ENCODE measurements at regions not wholly inside any gene's neighbourhood (a gene's known extent, or its start where the extent isn't known, plus 50 kb on each side); places are given as distances from the start of the nearest gene placed in this dataset.

DNA sequence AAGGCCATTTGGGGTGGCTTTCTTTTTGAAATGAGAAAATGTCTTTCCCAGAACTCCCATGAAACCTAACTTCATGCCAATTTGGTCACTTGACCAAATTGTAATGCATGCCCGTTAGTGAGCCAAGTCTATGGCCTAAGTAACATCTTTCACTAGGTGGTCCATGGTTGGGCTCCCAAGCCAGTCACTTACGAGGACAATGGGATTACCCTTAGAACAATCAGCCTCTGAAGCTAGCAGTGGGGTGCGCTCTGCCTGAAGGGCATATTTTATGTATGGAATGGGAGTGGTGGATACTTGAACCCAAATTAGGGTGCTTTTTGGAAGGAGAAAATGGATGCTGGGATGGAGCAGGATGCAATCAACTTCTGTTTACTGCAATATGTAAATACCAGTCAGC is 127.4 kb upstream of the GOLIM4 start:
- DNase-seq (ENCODE audit: low read depth), result no peak

DNA sequence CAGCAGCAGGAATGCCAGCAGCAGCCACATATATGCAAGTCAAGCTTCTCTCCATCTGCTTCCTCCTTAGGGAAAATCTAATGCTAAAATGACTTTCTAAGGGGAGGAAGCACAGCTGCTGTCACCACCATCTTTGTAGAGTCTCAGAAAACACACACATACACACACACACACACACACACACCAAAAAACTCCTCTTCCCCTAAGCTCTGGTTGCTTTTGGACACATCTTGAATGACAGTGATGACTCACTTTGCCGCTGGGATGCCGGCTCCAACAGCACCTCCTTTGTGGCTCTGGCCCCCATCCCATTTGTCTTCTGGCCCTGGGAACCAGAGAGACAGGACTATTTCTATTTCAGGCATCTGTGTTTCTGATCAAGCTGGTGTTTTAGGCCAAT is 124.8 kb upstream of the GOLIM4 start:
- no peak for DNase-seq (ENCODE audit: low read depth)

DNA sequence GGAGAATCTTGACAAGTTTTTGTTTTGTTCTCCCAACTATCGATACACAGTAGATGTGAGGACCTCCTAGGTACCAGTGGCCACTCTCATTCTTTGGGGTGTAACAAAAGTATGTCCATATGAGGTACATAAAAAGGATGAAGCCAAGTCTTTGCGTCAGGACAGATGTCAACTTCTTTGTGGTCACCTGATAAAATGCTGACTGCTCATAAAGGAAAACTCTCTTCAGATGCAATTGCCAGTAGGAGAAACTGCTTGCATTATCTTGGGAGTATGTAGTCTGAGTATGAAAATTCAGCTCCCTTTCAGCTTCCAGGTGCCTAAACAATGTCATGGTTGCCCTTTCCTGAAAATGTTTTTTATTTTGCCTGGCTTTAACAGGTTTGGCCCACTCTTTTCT is 123.8 kb upstream of the GOLIM4 start:
- no peak for DNase-seq (ENCODE audit: low read depth)

DNA sequence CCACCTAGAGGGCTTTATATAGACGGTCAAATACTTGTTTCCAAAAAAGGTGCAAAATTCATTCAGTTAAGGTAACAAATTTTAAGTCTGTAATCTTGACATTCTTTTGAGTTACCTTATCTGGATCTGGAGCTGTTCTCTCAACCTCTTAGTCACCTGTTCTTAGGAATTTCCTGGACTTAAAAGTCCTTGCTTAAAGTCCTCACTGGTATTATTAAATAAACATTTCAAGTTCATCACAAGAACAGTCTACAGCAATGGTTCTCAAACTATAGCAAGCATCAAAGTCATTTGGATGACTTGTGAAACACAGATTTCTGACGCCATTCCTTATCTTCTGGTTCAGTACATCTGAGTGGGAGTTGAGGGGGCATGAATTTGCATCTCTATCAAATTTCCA is 122.9 kb upstream of the GOLIM4 start:
- no peak for DNase-seq (ENCODE audit: low read depth)

DNA sequence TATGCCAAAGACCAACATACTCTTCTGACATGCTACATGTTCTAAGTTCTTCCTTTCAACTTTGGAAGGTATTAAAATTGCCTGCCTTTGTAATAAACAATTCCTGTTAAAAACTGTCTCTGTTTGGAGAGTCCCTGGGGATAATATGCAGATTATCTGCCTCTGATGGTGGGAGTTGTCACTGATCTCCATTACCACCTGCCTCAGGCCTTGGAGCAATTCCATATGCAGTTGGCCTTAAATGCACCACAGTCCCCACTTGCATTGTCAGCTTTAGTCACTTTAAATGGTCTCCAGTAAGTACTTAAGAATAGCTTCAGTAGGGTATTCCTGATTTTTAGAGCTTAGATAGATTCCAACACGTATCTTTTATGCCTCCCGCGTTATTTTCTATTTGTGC is 121.1 kb upstream of the GOLIM4 start:
- DNase-seq (ENCODE audit: low read depth), result no peak

DNA sequence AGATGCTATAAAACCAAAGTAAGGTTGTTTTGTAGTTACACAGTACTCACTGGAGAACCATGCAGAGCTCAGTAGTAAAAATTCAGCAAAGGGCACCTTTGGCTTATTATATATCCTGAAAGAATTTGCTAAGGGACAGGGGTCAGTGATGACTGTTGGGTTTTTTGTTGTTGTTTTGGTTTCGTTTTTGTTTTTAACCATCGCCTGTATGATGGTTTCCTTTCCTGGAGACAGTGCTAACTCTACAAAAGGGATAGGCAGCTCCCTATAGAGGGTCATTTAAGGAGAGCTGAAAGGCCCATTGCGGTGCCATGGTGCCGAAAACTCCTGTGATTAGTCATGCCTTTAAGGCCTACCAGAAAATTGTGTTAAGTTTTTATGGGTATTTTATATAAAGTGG is 118.2 kb upstream of the GOLIM4 start:
- peak; percentile 15 for DNase-seq (ENCODE audit: low read depth)

DNA sequence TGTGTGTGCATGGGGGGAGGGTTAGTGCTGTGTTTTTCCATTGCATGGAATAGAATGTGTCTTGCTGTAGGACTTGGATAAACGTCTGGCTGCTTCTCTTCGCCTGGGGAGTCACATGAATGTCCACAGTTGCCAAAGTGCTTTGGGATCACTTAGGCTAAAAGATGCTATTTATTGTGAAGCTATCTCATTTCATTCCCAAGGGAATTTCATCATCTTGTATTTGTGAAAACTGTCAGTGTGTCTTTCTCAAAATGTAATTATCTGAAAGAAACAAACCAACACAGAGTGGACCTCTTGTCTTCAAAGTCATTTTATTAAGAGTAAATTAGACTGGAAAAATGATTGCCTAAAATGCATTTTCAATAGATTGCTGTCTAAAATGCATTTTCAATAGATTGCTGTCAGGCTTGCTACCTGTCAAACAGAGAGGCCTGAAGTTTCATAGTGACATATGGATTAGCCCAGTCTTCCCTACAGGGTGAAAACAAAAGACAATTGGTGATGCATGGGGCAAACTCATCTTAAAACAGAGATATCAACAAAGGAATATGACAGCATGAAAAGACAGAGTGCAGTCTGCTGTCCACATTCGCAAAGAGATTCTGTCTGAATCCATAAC is 117.1 kb upstream of the GOLIM4 start:
- no peak for DNase-seq (ENCODE audit: low read depth)

DNA sequence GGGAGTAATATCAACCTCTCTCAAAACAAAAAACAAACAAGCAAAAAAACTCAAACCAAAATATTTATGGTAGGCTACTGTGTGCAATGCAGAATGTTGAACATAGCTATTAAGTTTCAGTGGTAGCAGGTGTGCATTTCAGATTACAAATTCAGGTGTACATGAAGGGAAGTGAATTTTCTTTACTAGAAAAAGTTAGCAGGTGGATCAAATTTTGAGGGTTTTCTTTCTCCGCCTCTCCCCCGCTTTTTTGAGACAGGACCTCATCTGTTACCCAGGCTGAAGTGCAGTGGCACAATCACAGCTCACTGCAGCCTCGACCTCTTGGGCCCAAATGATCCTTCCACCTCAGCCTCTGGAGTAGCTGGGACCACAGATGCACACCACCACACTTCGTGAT is 109.7 kb upstream of the GOLIM4 start:
- no peak for DNase-seq (ENCODE audit: low read depth)

DNA sequence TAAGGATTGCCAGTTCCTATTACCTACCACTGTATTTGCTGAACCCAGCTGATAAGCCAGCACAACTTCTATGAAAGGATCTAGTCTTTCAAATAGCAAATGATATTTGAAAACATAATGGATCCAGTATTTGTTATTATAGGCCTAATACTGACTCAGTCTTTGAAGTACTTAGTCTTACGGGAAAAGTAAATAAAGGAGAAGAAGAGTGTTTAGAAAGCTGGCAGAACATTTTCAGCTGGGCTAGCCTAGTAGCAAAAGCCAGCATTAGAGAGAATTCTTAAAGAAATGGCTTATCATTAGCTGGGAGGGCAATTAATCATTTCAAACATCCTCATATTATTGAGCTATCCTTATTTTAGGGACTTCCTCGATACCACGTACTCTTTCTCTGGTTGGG is 101.4 kb upstream of the GOLIM4 start:
- no peak for DNase-seq (ENCODE audit: low read depth)

DNA sequence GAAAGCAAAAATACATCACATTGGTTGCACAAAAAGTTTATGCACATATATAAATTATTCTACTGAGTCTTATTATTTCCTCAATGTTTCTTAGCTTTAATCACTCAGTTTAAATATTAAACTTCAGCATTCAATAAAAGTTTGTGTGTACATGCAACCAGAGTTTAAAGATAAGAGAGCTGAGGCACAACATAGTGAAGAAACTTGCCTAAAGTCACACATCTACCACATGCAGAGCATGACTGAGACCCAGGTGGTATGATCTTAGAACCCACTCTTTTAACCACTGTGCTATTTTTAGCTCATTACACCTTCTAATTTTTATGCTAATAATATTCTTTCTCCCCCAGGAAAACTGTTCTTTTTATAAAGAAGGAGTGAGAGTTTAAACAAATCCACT is 96.1 kb upstream of the GOLIM4 start:
- DNase-seq (ENCODE audit: low read depth), result no peak

DNA sequence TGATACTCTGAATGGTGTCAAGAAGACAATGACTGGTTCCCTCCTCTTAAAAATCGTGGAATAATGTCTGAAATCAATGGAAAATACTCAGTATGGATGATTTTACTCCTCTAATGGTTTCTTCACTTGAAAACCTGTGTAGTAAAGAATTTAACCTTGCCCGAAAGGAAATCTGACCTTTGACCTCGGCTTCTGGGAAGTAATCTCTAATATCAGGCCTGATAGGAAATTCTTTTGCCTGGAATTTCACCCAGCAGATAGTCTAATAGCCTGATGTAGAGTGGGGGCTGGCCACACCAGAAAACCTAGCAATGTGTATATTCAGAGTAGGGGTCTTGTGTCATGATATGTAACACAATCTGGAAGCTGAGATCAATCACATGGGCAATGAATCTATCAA is 91.5 kb upstream of the GOLIM4 start:
- DNase-seq (ENCODE audit: low read depth), result no peak

DNA sequence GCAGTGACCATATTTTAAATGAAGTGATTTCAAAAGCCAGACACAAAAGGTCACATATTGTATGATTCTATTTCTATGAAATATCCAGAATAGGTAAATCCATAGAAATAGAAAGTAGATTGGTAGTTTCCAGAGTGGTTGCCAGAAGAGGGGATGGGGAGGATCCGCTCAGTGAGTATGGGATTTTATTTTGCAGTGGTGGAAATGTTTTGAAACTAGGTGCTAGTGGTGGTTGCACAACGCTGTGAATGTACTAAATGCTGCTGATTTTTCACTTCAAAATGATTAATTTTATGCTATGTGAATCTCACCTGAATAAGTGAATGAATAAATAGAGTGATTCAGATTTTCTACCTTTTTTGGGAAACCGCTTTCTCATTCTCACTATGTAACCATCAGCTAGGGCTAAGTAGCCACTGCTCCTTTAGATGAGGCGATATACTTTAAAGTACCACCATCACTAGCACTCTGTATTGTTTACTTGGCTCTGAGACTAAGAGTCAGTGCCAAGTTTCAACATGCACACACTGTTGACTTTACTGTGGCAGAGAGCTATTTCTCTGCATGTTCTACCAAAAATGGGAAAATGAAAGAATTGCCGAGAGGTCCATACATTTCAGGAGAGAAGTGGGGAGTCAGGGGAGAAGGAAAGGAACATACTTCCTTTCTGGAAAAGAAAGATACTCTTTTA is 90.7 kb upstream of the GOLIM4 start:
- DNase-seq (ENCODE audit: low read depth), result no peak

DNA sequence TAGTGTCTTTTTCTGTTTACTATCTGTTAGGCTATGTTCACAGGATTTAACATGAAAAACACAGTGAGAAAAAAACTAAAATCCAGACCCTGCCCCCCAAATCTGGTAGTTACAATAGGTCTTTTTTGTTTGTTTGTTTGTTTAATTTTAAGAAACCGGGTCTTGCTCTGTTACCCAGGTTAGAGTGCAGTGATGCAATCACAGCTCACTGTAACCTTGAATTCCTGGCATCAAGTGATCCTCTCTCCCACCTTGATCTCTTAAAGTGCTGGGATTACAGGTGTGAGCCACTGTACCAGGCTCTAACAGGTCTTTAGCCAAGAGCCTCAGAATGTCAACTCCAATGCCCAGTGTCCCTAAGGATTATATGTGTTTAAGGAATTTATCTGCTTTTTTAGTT is 88.0 kb upstream of the GOLIM4 start:
- no peak for DNase-seq (ENCODE audit: low read depth)

DNA sequence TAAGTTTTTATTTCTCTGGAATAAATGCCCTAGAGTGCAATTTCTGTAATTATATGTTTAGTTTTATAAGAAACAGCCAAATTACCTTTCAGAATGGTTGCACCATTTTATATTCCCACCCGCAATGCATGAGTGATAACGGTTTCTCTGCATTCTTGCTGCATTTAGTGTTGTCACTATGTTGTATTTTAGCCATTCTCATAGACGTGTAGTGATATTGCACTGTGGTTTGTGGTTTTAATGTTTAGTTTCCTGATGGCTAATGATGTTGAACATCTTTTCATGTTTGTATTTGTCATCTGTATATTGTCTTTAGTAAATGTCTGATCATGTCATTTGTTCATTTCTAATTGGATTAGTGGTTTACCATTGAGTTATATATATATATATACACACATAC is 73.0 kb upstream of the GOLIM4 start:
- DNase-seq (ENCODE audit: low read depth), result peak; percentile 28

DNA sequence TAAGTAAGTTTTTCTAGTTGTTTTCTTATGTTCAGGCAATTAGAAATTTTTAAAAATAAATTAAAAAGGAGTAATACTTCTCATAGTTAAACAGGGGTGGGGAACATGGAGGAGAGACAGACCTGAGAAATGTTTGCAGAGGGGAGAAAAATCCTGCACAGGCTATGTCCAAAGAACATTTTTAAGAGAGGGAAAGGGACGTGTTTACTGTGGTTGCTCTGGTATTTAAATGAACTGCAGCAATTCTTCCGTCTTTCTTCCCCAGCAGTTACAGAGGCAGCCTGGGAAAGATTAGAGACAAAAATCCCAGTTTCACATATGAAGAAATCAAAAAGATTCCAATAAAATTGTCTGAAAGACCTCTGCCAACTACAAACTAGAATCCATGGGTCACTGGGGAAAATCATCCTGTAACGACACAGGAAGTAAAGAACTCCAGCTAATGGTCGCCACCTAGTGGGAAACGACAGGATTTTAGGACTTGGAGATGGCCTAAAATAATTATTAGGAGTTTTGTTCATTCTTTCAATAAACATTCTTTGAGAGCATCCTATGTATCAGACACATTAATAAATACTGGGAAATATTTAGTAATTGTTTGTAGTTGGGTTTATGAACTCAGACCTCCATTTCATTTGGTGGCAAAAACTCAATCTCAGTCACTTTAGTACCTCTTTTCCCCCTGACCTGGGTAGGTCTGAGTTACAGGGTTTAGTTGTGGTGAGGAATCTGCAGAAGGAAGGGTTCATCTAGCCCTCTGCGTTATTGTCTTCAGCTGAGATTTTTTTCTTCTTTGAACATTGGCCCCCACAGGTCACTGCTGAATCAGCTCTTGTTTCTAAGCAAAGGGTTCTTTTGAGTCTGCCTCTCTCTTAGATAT is 69.9 kb upstream of the GOLIM4 start:
- DNase-seq (ENCODE audit: low read depth), result peak; percentile 77

DNA sequence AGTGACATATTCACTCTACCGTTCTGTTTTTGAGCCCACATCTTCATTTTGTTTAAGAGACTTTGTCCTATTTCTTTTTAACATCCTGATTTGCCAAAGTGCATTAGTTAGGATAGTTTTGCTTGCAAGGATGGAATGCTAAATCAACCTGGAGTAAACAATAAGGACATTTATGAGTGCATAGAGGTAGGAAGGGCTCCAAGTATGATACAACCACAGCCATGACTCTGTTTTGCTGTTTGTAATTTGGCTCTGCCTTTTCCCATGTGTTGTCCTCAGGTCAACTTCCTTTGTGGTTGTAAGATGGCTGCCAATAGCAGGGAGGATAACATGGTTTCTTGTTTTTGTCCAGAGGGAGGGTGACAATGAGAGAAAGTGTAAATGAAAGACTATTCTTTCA is 66.4 kb upstream of the GOLIM4 start:
- no peak for DNase-seq (ENCODE audit: low read depth)

DNA sequence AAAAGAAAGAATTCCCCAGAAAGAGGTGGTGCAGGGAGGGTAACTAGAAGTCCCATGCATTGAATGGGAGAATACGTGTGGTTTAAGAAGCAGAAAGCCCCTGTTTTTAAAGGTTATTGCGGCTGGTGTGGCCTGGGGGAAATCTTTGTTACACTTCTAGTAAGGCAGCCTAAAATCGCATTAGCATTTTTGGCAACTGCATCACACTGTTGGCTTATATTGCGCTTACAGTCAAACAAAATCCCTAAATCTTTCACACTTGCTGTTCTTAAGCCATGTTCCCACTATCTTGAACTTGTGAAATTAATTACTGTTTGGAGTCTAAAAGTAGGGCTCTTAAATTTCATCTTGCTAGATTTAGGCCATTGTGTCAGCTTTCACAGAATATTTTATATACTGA is 66.0 kb upstream of the GOLIM4 start:
- DNase-seq (ENCODE audit: low read depth), result no peak

DNA sequence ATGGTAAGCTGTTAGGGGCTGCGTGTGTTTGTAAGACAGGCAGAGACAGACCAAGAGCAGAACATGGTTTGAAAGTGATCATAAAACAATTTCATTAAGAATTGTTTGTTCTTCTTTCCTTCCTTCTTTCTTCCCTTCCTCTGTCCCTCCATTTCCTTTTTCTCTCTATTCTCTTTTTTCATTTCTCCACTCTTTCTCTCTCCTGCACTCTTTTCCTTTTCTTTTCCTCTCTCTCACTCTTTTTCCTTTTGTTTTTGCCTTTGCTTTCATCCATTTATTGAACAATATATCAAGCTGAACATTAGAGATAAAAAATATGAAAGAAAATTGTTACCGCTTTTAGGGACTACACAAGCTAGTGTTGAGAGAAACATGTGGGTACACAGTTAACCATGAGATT is 62.2 kb upstream of the GOLIM4 start:
- no peak for DNase-seq (ENCODE audit: low read depth)

DNA sequence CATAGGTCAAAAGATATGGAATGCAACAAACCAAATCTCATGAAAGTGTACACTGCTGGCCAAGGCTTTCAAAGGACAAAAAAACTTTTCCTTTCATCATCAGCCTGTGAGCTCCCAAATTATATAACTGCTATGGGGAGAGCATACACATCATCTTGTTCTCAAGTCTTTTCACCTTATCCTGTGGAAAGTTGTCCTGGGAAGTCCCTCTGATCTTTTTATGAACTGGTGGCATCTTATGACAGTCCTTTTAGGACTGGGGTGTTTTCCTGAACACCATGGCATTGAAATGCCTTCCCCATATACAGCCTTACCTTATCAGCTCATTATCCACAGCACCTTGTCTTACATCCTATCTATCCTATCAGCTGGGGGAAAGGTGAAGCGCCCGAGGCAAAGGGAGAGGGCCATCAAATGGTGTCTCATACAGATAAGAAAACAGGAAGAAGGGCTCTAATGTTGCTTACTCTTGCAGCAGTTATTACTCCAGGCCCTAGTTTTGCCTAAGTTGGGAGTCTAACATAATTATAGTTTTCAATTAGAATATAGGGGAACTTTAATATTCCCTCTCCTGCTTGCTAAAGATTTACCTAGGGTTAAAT is 61.5 kb upstream of the GOLIM4 start:
- DNase-seq (ENCODE audit: low read depth), result no peak

DNA sequence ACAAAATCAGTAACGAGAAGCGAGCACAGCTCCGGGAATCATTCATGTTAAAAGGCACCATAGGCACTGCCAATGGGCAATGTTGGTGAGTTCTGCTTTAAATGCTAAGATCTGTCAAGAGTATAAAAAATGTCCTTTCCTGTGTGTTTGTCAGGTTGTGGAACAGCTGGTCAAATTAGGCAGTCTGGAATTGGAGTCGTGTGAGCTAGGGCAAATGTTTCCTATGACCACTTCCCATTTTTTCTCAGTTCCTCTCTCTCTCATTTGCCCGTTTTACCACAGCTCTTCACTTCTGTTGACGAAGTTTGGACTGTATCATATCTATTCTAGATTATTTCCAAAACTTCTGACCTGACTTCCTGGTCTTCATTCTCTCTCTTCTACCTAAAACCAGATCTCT is 60.8 kb upstream of the GOLIM4 start:
- DNase-seq (ENCODE audit: low read depth), result no peak

DNA sequence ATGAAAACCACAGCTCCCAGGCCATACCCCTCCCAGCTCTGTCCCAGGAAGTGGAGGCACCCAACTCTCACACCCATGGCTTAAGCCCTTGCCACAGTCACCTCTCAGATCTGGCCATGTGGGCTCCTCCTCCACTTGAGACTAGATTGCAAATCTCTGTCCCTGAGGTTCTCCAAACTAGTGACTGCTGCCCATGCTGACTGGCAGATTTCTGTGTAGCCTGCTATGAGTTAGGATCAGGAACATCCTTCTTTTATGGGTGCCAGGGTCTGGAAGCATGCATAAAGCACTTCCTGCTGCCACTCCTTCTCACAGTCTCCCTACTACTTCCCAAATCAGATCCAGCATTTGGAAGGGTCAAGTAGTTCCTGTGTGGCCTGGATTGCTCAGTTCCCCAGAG is 59.6 kb upstream of the GOLIM4 start:
- no peak for DNase-seq (ENCODE audit: low read depth)

DNA sequence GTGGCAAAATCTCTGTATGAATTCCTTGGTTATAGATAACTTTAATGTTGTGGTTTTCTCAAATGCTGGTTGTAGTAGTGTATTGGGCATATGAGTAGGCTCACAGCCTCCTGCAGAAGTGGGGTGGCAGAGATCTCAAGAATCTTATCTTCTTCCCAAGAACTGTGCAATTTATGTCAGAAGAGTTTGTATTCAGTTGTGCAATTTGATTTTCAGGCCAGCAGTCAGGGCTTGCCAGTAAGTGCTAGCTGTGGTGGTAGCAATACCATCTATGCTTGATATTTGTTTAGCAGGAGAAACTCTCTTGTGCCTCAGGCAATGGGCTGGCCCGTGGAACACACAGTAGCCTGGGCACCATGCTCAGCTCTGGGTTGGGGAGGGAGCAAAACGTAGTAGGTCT is 58.4 kb upstream of the GOLIM4 start:
- no peak for DNase-seq (ENCODE audit: low read depth)

DNA sequence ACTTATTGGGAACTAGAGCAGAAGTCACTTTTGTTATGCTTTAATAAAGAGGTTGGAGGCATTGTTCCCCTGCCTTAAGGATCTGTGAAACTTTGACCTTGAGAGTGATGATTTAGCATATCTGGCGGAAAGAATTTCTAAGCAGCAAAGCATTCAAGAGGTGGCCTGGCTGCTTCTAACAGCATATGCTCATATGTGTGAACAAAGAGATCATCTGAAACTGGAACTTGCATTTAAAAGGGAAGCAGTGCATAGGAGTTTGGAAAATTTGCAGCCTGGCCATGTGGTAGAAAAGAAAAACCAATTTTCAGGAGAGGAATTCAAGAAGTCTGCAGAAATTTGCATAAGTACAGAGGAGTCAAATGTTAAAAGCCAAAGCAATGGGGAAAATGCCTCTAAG is 56.4 kb upstream of the GOLIM4 start:
- no peak for DNase-seq (ENCODE audit: low read depth)
